NT2/D1 (cell line): ENCODE measurements at regions not wholly inside any gene's neighbourhood (a gene's known extent, or its start where the extent isn't known, plus 50 kb on each side); places are given as distances from the start of the nearest gene placed in this dataset.

Experiments used
- SUZ12 ChIP-seq: IDR thresholded peaks from 2 replicates; pipeline ENCODE4 v1.6.1; 2011; ENCODE audit not compliant: insufficient read length, insufficient read depth; ENCODE audit errors: extremely low read depth
- YY1 ChIP-seq: IDR thresholded peaks from 2 replicates; pipeline ENCODE4 v1.6.1; 2011; ENCODE audit not compliant: insufficient read length, insufficient read depth

DNA sequence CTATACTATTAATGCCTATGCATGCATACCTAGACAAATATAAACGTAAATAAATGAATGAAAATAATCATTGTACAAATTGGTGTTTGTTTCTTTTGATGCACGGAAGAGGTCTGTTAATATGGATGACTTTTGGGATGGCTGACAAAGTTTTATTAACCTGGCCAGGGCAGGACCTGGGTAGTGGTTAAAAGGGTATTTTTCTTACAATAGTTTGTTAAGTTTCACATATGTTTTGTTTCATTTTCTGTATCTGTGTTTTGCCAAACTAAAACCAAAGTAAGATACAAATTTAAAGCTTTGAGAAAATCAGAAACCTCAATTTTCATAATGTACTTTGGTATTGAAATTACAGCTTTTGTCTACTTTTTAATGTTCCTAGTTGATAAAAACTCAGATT lies 222.7 kb upstream of the OLFM3 start:
- TF ChIP-seq YY1 (no peak), SUZ12 (no peak)
